ENCODE measurements at regions not wholly inside any gene's neighbourhood (a gene's known extent, or its start where the extent isn't known, plus 50 kb on each side); places are given as distances from the start of the nearest gene placed in this dataset.
"Not testable (repeated sequence)": the region's sequence is repeated elsewhere in the genome, so short reads cannot be mapped to it uniquely, and the experiment has no call there.

DNA sequence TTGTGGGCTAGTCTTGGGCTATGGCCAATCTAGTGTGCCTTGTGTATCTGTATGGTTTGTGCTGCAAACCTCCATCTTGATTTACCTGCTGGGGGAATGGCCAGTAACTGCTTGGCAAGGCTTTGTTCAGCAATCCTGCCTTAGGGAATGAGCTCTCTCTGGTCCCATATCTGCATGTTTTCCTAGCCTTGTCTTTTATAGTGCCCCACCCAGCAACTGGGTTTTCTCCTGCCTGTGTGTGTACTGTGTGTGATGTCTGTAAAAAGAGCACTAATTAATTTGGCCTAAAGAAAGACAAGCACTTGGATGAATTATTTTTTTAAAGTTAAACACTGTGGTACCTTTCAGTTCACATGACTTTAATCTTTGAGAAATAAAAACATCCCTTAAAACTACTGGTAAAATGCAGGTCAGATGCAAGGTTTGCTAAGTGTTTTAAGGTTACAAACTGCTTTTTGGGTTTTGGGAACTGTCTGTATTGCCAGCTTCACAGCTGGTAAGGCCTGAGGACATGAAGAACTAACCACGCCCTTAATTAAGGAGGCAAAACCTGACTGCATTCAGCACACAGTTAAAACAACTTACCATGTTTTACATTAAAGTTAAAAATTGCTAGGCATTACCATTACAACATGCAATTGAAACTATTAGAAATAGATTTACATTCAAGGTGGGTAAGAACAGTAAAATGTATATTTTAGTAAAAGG is 1169.2 kb downstream of the OTOL1 start:
- H3K9me3 Mint-ChIP-seq, result peaks cover 6% of the 10 kb centered on the region
- no peak overlapping the region for H3K27ac Mint-ChIP-seq
- no peaks in the 10 kb centered on the region for H3K27me3 Mint-ChIP-seq
- no peak overlapping the region for H3K4me3 Mint-ChIP-seq
- H3K4me1 Mint-ChIP-seq, result no peaks in the 10 kb centered on the region
- H3K36me3 Mint-ChIP-seq (ENCODE audit: low read depth), result no peaks in the 10 kb centered on the region
- ATAC-seq (replicated peaks), result no peak

DNA sequence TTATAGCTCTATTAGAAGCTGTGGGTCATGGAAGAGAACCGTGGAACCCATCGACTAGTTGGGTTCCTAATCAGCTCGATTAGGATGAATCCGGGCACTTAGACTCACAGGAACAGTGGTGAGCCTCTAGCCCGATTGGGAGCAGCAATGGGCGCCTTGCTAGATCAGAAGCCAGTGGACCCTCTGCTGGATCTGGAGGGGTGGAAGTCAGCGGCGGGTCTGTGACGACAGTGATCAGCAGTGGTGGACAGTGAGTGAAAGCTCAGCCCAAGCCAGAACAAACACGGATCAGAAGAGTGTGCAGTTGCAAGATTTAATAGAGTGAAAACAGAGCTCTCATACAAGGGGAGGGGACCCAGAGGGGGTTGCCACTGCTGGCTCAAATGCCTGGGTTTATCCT is 1170.2 kb downstream of the OTOL1 start:
- no peak overlapping the region for H3K27ac Mint-ChIP-seq

DNA sequence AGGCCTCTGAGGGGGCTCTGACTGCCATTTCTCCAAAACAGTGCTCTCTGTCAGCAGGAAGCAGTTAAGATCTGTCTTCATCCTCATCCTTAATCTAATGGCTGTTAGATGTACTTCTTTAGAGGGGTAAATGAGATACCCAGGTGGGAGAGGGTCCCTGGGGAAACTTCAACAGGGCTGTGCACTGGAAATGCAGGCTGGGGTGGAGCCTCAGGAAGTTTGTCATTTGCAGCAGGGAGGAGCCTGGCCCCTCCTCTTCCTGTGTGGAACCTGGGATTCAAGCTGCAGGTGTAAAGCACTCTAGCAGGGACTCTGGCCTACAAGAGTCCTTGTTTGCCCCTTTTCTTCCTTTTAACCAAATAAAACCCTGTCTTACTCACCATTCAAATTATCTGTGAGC is 1173.6 kb downstream of the OTOL1 start:
- no peaks in the 10 kb centered on the region for H3K9me3 Mint-ChIP-seq
- ATAC-seq (replicated peaks), result no peak
- H3K36me3 Mint-ChIP-seq (ENCODE audit: low read depth), result no peaks in the 10 kb centered on the region
- no peaks in the 10 kb centered on the region for H3K4me1 Mint-ChIP-seq
- H3K27me3 Mint-ChIP-seq, result no peaks in the 10 kb centered on the region
- H3K27ac Mint-ChIP-seq, result no peak overlapping the region
- H3K4me3 Mint-ChIP-seq, result no peak overlapping the region

More for the DNA sequence above, 1170.2 kb downstream of the OTOL1 start:
- H3K4me3 Mint-ChIP-seq, result no peak overlapping the region
- no peaks in the 10 kb centered on the region for H3K4me1 Mint-ChIP-seq
- ATAC-seq (replicated peaks), result no peak
- no peaks in the 10 kb centered on the region for H3K27me3 Mint-ChIP-seq
- peaks cover 6% of the 10 kb centered on the region for H3K9me3 Mint-ChIP-seq
- no peaks in the 10 kb centered on the region for H3K36me3 Mint-ChIP-seq (ENCODE audit: low read depth)

DNA sequence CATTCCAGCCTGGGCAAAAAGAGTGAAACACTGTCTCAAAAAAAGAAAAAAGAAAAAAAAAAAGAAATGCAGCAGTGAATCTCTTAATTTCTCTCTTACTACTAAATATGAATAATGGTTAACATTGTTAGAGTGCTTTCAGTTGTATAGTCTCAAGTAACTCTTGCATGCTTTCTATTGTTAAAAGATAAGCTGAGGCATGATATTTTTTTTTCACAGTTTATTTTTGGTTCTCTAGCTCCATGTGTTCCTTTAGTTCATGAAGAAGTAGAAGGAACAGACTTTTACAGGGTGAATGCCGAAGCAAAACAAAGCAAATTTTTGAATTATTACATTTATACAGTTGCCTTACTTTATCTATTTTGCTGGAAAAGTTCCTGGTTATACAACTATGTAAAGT is 1180.9 kb downstream of the OTOL1 start:
- no peak for ATAC-seq (replicated peaks)
- no peaks in the 10 kb centered on the region for H3K36me3 Mint-ChIP-seq (ENCODE audit: low read depth)
- H3K4me1 Mint-ChIP-seq, result no peaks in the 10 kb centered on the region
- no peak overlapping the region for H3K4me3 Mint-ChIP-seq
- no peaks in the 10 kb centered on the region for H3K9me3 Mint-ChIP-seq
- H3K27me3 Mint-ChIP-seq, result no peaks in the 10 kb centered on the region
- H3K27ac Mint-ChIP-seq, result no peak overlapping the region

DNA sequence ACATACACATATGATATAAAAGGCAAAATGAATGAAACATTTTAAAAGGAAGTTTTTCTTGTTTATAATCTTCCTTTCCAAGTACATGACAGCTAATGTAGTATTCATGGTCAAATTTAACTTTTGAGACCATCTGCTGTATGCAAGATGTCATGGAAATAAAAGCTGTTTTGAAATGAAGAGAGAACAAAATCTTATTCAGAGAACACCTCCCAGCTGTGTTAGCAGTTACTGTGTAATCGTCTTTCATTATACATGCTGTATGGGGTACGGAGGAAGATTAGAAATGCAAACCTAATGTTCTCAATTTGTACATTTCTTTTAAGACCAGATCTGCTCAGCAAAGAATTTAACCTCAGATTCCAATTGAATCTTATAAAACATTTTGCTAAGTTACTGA is 1182.3 kb downstream of the OTOL1 start:
- H3K36me3 Mint-ChIP-seq (ENCODE audit: low read depth), result no peaks in the 10 kb centered on the region
- H3K27ac Mint-ChIP-seq, result no peak overlapping the region
- no peaks in the 10 kb centered on the region for H3K9me3 Mint-ChIP-seq
- ATAC-seq (replicated peaks), result no peak
- H3K27me3 Mint-ChIP-seq, result no peaks in the 10 kb centered on the region
- no peak overlapping the region for H3K4me3 Mint-ChIP-seq
- no peaks in the 10 kb centered on the region for H3K4me1 Mint-ChIP-seq

DNA sequence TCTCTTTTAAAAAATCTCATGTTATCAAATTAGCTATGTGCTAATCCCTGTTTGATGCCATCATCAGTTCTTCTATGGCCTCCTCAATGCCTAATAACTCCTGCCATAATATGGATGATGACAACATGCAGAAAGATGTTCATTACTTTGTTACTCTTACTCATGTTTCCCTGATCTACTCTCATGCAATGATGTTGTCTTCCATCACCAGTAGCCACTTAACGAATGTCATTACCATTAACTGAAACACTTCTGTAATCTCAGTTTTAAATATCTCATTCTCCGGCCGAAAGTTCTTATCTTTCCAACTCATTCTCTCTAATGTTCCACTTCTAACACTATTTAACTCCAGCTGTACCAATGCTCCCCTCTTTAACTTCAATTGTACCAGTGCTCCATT is 1187.7 kb downstream of the OTOL1 start:
- ATAC-seq (replicated peaks), result no peak
- H3K4me1 Mint-ChIP-seq, result no peaks in the 10 kb centered on the region
- no peaks in the 10 kb centered on the region for H3K36me3 Mint-ChIP-seq (ENCODE audit: low read depth)
- H3K4me3 Mint-ChIP-seq, result no peak overlapping the region
- peaks cover 14% of the 10 kb centered on the region for H3K9me3 Mint-ChIP-seq
- H3K27me3 Mint-ChIP-seq, result no peaks in the 10 kb centered on the region
- no peak overlapping the region for H3K27ac Mint-ChIP-seq

DNA sequence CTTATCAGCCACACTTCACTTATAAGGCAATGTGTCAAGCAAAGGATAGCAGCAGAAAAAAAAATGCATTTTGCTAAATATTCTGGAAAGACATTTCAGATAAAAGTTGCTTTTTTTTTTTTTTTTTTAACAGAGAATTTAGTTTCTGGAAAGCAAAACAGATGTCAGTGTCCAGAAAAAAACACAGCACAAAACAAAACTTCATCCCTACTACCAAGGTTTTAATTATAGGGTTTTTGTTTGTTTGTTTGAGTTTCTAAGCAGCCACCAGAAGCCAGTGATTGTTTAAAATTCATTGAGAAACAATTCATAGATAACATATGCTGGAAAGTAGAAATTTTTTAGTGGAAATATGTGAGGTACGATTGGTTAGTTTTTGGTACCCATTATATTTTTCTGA is 1202.7 kb downstream of the OTOL1 start:
- Mint-ChIP-seq H3K4me1 (no peaks in the 10 kb centered on the region), H3K27me3 (no peaks in the 10 kb centered on the region), H3K9me3 (no peaks in the 10 kb centered on the region), H3K36me3 (ENCODE audit: low read depth) (no peaks in the 10 kb centered on the region), H3K4me3 (no peak overlapping the region), H3K27ac (no peak overlapping the region)
- ATAC-seq (replicated peaks), result no peak

DNA sequence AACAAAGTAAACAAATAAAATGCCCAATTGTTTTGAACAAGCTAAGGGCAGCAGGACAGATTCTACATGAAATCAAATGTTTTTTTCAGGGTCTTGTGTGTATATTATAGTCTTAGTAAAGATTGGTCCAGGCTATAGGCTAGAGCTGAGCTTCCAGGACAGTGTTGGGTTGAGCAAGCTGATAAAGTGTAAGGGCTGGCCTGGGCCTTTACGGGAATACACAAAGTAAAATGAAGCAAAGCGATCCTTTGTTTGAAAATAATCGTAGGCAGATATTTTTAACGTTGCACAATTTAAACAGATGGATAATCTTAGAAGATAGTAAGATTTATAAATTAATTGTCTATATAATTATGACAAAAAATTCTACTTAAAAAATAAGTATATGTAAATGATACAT is 1204.6 kb downstream of the OTOL1 start:
- H3K27me3 Mint-ChIP-seq, result no peaks in the 10 kb centered on the region
- H3K36me3 Mint-ChIP-seq (ENCODE audit: low read depth), result no peaks in the 10 kb centered on the region
- H3K4me3 Mint-ChIP-seq, result no peak overlapping the region
- no peaks in the 10 kb centered on the region for H3K4me1 Mint-ChIP-seq
- no peaks in the 10 kb centered on the region for H3K9me3 Mint-ChIP-seq
- ATAC-seq (replicated peaks), result no peak
- no peak overlapping the region for H3K27ac Mint-ChIP-seq

DNA sequence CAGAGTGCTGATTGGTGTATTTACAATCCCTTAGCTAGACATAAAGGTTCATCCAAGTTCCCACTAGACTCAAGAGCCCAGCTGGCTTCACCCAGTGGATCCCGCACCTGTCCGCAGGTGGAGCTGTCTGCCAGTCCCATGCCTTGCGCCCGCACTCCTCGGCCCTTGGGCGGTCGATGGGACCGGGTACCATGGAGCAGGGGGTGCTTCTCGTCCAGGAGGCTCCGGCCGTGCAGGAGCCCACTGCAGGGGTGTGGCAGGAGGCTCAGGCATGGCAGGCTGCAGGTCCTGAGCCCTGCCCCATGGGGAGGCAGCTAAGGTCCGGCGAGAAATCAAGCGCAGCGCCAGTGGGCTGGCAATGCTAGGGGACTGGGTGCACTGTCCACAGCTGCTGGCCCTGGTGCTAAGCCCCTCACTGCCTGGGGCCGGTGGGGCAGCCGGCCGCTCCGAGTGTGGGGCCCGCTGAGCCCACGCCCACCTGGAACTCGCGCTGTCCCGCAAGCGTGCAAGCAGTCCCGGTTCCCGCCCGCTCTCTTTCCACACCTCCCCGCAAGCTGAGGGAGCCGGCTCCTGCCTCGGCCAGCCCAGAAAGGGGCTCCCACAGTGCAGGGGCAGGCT is 1206.3 kb downstream of the OTOL1 start:
- H3K4me3 Mint-ChIP-seq, result no peak overlapping the region
- H3K36me3 Mint-ChIP-seq (ENCODE audit: low read depth), result no peaks in the 10 kb centered on the region
- no peaks in the 10 kb centered on the region for H3K9me3 Mint-ChIP-seq
- no peak for ATAC-seq (replicated peaks)
- H3K27ac Mint-ChIP-seq, result no peak overlapping the region
- H3K4me1 Mint-ChIP-seq, result no peaks in the 10 kb centered on the region
- no peaks in the 10 kb centered on the region for H3K27me3 Mint-ChIP-seq

DNA sequence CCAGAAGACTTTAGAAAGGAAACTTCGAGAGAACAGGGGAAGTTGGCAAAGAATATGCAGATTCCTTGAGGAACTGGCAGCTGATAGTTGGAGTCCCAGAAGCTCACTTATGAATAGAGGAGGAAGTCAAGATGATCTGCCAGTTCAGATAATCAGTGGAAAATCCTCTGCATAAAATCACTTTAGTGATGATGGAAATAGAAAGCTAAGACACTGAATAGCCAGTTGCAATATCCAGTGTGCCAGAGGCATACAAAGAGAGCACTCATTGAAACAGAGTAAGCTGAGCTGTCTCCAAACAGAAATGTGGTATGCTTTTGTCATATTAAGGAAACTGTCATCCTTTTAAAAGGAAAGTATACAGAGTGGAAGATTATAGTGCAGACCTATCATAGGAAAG is 1207.6 kb downstream of the OTOL1 start:
- no peaks in the 10 kb centered on the region for H3K36me3 Mint-ChIP-seq (ENCODE audit: low read depth)
- H3K4me3 Mint-ChIP-seq, result no peak overlapping the region
- no peak overlapping the region for H3K27ac Mint-ChIP-seq
- no peaks in the 10 kb centered on the region for H3K27me3 Mint-ChIP-seq
- H3K4me1 Mint-ChIP-seq, result no peaks in the 10 kb centered on the region
- no peak for ATAC-seq (replicated peaks)
- no peaks in the 10 kb centered on the region for H3K9me3 Mint-ChIP-seq

DNA sequence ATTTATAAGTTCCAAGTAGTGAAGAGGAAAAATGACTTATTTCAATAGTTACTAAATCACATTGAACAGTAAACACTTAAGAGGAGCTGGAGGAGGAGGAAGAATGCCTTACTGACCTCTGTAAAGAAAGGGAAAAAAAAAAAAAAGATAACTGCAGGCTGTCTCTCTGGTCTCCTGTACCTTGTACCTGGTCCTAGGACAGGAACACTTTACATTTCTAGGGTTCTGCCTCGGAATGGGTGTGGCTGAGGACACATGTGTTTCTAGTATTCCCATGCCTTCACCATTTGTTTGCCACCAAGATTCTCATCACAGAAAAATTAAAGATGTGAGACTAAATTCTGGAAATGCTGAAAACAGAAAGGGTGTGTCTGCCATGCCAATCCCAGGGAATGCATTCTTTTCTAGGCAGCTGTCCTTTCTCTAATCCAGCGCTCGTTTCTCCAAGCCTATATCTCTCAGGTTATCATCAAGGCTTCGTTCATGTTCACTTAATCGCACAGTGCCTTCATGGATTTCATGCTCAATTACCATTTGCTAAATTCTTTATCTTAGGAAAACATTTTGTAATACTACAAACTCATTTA is 1208.3 kb downstream of the OTOL1 start:
- no peaks in the 10 kb centered on the region for H3K4me1 Mint-ChIP-seq
- H3K9me3 Mint-ChIP-seq, result no peaks in the 10 kb centered on the region
- no peaks in the 10 kb centered on the region for H3K36me3 Mint-ChIP-seq (ENCODE audit: low read depth)
- no peak overlapping the region for H3K27ac Mint-ChIP-seq
- ATAC-seq (replicated peaks), result no peak
- H3K4me3 Mint-ChIP-seq, result no peak overlapping the region
- no peaks in the 10 kb centered on the region for H3K27me3 Mint-ChIP-seq

DNA sequence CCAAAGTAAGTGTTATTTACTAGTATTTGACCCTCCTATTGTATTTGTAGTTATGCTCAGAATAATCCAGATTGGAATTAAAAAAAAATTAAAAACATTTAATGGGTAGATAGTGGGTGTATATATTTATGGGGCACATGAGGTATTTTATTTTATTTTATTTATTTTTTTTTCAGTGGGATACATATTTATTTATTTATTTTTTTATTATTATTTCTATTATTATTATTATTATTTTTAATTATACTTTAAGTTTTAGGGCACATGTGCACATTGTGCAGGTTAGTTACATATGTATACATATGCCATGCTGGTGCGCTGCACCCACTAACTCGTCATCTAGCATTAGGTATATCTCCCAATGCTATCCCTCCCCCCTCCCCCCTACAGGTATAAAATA is 1211.8 kb downstream of the OTOL1 start:
- not testable (repeated sequence) for H3K27ac Mint-ChIP-seq; H3K9me3 Mint-ChIP-seq; H3K4me3 Mint-ChIP-seq; H3K4me1 Mint-ChIP-seq; ATAC-seq (replicated peaks); H3K36me3 Mint-ChIP-seq (ENCODE audit: low read depth); H3K27me3 Mint-ChIP-seq

DNA sequence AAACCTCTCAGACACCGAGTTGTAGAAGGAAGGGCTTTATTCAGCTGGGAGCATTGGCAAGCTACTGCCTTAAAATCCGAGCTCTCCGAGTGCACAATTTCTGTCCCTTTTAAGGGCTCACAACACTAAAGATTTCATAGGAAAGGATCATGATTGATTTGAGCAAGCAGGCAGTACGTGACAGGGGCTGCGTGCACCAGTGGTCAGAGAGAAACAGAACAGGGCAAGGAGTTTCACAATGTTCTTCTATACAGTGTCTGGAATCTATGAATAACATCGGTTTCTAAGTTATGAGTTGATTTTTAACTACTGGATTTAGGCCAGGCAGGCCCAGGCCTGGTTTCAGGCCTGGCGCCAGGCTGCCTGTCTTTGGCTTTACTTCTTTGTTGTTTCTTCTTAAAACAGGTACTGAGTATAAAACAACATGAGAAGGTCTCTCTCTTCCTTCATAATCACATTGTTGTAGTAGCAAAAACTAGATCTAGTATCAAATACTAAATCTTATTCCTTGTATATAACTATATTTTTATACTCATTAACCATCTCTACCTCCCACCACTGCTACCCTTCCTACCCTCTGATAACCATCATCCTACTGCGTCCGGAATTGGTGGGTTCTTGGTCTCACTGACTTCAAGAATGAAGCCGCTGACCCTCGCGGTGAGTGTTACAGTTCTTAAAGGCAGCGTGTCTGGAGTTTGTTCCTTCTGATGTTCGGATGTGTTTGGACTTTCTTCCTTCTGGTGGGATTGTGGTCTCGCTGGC is 1212.5 kb downstream of the OTOL1 start:
- H3K9me3 Mint-ChIP-seq; H3K36me3 Mint-ChIP-seq (ENCODE audit: low read depth); ATAC-seq (replicated peaks); H3K4me3 Mint-ChIP-seq; H3K27me3 Mint-ChIP-seq; H3K4me1 Mint-ChIP-seq; H3K27ac Mint-ChIP-seq: not testable (repeated sequence)

DNA sequence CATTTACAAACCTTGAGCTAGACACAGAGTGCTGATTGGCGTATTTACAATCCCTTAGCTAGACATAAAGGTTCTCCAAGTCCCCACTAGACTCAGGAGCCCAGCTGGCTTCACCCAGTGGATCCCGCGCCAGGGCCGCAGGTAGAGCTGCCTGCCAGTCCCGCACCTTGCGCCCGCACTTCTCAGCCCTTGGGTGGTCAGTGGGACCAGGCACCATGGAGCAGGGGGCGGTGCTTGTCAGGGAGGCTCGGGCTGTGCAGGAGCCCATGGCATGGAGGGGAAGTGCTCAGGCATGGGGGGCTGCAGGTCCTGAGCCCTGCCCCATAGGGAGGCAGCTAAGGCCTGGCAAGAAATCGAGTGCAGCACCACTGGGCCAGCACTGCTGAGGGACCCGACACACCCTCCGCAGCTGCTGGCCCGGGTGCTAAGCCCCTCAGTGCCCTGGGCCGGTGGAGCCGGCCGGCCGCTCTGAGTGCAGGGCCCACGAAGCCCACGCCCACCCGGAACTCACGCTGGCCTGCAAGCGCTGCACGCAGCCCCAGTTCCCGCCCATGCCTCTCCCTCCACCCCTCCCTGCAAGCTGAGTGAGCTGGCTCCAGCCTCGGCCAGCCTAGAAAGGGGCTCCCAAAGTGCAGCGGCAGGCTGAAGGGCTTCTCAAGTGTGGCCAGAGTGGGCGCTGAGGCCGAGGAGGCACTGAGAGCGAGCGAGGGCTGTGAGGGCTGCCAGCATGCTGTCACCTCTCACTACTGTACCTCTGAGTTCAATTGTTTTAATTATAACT is 1213.9 kb downstream of the OTOL1 start:
- no peak overlapping the region for H3K4me3 Mint-ChIP-seq
- no peaks in the 10 kb centered on the region for H3K4me1 Mint-ChIP-seq
- H3K27me3 Mint-ChIP-seq, result no peaks in the 10 kb centered on the region
- H3K27ac Mint-ChIP-seq, result no peak overlapping the region
- peaks cover 8% of the 10 kb centered on the region for H3K9me3 Mint-ChIP-seq
- no peak for ATAC-seq (replicated peaks)
- H3K36me3 Mint-ChIP-seq (ENCODE audit: low read depth), result no peaks in the 10 kb centered on the region

Measured in activated T-helper 17 cell treated with anti-CD3 and anti-CD28 coated beads, Interleukin-2, amount 50 U/mL, for 72 hours (primary cell).